ENCODE measurements at regions not wholly inside any gene's neighbourhood (a gene's known extent, or its start where the extent isn't known, plus 50 kb on each side); places are given as distances from the start of the nearest gene placed in this dataset.

DNA sequence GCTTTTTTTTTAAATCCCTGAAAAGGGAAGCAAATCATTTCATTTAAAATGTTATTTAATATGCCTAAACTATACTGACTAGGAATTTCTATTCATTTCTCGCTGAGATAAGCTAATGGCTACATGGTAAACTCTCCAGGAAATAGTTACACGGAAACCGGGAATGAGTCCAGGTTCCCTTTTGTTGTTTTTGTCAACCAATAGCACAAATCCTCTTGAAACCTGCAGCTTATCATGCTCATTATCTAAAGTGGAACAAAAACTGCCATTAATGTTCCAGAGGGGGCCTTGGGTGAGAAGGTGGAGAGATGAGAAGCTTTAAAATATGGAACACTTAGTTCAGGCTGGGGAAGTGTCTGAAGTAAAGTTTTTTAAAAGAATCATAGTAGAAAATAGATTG, 113.5 kb upstream of the ALCAM start:
- TF ChIP-seq YY1 (IDR thresholded peaks at IDR 0.05; ENCODE audit: insufficient read depth, insufficient read length) (no peak), ZNF274 (IDR thresholded peaks at IDR 0.05; ENCODE audit: low read depth, low read length) (no peak)
